Endodermal cell (in vitro differentiated cells): ENCODE measurements at regions not wholly inside any gene's neighbourhood (a gene's known extent, or its start where the extent isn't known, plus 50 kb on each side); places are given as distances from the start of the nearest gene placed in this dataset.

Experiments used
- DNase-seq: peaks from one replicate; pipeline ENCODE4 v3.0.0-alpha.2; 2017
- H3K27ac ChIP-seq: 2 replicates; pipeline ENCODE4 v1.5.1; 2013; ENCODE audit warnings: mild to moderate bottlenecking, low read depth, low read length, moderate library complexity
- H3K27me3 ChIP-seq: 2 replicates; pipeline ENCODE4 v1.6.1; 2013; ENCODE audit warnings: mild to moderate bottlenecking, low read length, moderate library complexity; ENCODE audit not compliant: insufficient read depth, control insufficient read depth, poor library complexity, severe bottlenecking
- H3K36me3 ChIP-seq: 2 replicates; pipeline ENCODE4 v1.7.0; 2013; ENCODE audit warnings: mild to moderate bottlenecking, low read length, moderate library complexity; ENCODE audit not compliant: control insufficient read depth, insufficient read depth
- H3K4me1 ChIP-seq: one replicate; pipeline ENCODE4 v1.7.0; 2013; ENCODE audit warnings: low read length; ENCODE audit not compliant: control insufficient read depth, insufficient read depth
- H3K4me3 ChIP-seq: 2 replicates; pipeline ENCODE4 v1.5.1; 2013; ENCODE audit warnings: mild to moderate bottlenecking, low read length, moderate library complexity
- H3K9ac ChIP-seq: 2 replicates; pipeline ENCODE4 v1.6.1; 2013; ENCODE audit warnings: mild to moderate bottlenecking, low read length, moderate library complexity; ENCODE audit not compliant: poor library complexity, severe bottlenecking; ENCODE audit errors: extremely low read depth
- H3K9me3 ChIP-seq: 2 replicates; pipeline ENCODE4 v1.6.1; 2013; ENCODE audit warnings: mild to moderate bottlenecking, low read length, moderate library complexity; ENCODE audit not compliant: control insufficient read depth
- H3K27ac Mint-ChIP-seq: 2 replicates; pipeline ENCODE4 v1.8.0; 2020; ENCODE audit warnings: mixed read lengths
- H3K27me3 Mint-ChIP-seq: 2 replicates; pipeline ENCODE4 v1.8.0; 2021; ENCODE audit warnings: mild to moderate bottlenecking, mixed read lengths; ENCODE audit not compliant: insufficient read depth
- H3K36me3 Mint-ChIP-seq: 2 replicates; pipeline ENCODE4 v1.8.0; 2020; ENCODE audit warnings: low read depth, mixed read lengths
- H3K4me1 Mint-ChIP-seq: 2 replicates; pipeline ENCODE4 v1.8.0; 2020; ENCODE audit warnings: mixed read lengths
- H3K4me3 Mint-ChIP-seq: 2 replicates; pipeline ENCODE4 v1.8.0; 2020; ENCODE audit warnings: mild to moderate bottlenecking, moderate library complexity, mixed read lengths
- H3K9me3 Mint-ChIP-seq: 2 replicates; pipeline ENCODE4 v1.8.0; 2020; ENCODE audit warnings: mild to moderate bottlenecking, mixed read lengths
- WGBS, 2 experiments: methylation state at CpG; one replicate each; pipeline versions ENCODE4 v1.1.5 to v1.1.7; 2013; ENCODE audit warnings: missing lambda C conversion rate in 2 of 2, mixed read lengths in 1 of 2; ENCODE audit not compliant: insufficient coverage in 1 of 2, insufficient read length in 1 of 2; 5-methylcytosine and 5-hydroxymethylcytosine counted together
- TF ChIP-seq, protein P1 (sequence below): fragments of 200-600 bp; sonication (generic); conservative IDR thresholded peaks from 2 replicates; pipeline ENCODE4 v1.5.0; 2021; ENCODE audit warnings: antibody characterized with exemption, mild to moderate bottlenecking

- no peak overlapping the region for H3K9ac ChIP-seq
- H3K27me3 ChIP-seq = no peaks in the 10 kb centered on the region
- no peak overlapping the region for H3K27ac Mint-ChIP-seq
- DNase-seq = no peak
- 89 to 92% methylated on average over 15 of the region's 15 CpGs for WGBS, 2 experiments
- H3K27ac ChIP-seq = no peak overlapping the region
- H3K9me3 ChIP-seq = peaks cover 6% of the 10 kb centered on the region
- no peaks in the 10 kb centered on the region for H3K4me1 ChIP-seq
- no peak overlapping the region for H3K4me3 ChIP-seq
- H3K36me3 ChIP-seq = no peaks in the 10 kb centered on the region
- peaks cover 3% of the 10 kb centered on the region for H3K4me1 Mint-ChIP-seq
- H3K36me3 Mint-ChIP-seq = no peaks in the 10 kb centered on the region
- TF ChIP-seq, protein P1, sequence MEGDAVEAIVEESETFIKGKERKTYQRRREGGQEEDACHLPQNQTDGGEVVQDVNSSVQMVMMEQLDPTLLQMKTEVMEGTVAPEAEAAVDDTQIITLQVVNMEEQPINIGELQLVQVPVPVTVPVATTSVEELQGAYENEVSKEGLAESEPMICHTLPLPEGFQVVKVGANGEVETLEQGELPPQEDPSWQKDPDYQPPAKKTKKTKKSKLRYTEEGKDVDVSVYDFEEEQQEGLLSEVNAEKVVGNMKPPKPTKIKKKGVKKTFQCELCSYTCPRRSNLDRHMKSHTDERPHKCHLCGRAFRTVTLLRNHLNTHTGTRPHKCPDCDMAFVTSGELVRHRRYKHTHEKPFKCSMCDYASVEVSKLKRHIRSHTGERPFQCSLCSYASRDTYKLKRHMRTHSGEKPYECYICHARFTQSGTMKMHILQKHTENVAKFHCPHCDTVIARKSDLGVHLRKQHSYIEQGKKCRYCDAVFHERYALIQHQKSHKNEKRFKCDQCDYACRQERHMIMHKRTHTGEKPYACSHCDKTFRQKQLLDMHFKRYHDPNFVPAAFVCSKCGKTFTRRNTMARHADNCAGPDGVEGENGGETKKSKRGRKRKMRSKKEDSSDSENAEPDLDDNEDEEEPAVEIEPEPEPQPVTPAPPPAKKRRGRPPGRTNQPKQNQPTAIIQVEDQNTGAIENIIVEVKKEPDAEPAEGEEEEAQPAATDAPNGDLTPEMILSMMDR = no peak
- no peak overlapping the region for H3K4me3 Mint-ChIP-seq
- no peaks in the 10 kb centered on the region for H3K27me3 Mint-ChIP-seq
- peaks cover 5% of the 10 kb centered on the region for H3K9me3 Mint-ChIP-seq
Observed at GRCh38 chr4:185925910-185926360, 113.9 kb upstream of the SORBS2 start.

DNA sequence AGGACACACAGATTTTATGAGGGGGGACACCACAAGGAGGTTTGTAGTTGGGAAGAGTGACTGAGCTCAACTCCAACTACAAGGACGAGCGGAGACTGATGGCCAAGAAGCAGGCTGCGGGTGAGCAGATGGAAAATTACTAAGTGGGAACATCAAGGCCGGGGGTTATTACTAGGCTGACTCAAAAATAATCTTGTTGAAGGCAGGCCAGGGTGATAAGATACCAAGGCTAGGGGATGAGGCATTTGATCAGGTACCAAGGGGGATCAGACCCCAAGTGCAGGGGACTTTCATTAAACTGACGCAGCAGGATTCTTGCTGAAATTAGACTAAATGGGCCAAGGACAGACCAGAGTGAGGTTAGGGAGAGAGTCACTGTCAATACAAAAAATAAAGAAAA, 119.4 kb upstream of the SORBS2 start:
- no peak overlapping the region for H3K9ac ChIP-seq
- DNase-seq = no peak
- 88 to 95% methylated on average over 2 to 5 of the region's 5 CpGs for WGBS, 2 experiments
- TF ChIP-seq, protein P1 = no peak
- no peak overlapping the region for H3K27ac Mint-ChIP-seq
- no peaks in the 10 kb centered on the region for H3K9me3 ChIP-seq
- no peak overlapping the region for H3K4me3 Mint-ChIP-seq
- no peaks in the 10 kb centered on the region for H3K27me3 Mint-ChIP-seq
- no peaks in the 10 kb centered on the region for H3K27me3 ChIP-seq
- H3K4me1 Mint-ChIP-seq = no peaks in the 10 kb centered on the region
- no peaks in the 10 kb centered on the region for H3K9me3 Mint-ChIP-seq
- H3K4me1 ChIP-seq = no peaks in the 10 kb centered on the region
- H3K36me3 Mint-ChIP-seq = no peaks in the 10 kb centered on the region
- no peaks in the 10 kb centered on the region for H3K36me3 ChIP-seq
- H3K27ac ChIP-seq = no peak overlapping the region
- H3K4me3 ChIP-seq = no peak overlapping the region

GRCh38 chr4:185931986-185932385, 120.0 kb upstream of the SORBS2 start:
- no peak for DNase-seq
- Mint-ChIP-seq H3K4me3 (no peak overlapping the region), H3K27ac (no peak overlapping the region), H3K9me3 (no peaks in the 10 kb centered on the region), H3K4me1 (no peaks in the 10 kb centered on the region), H3K36me3 (no peaks in the 10 kb centered on the region), H3K27me3 (no peaks in the 10 kb centered on the region)
- Histone ChIP-seq H3K27ac (no peak overlapping the region), H3K36me3 (no peaks in the 10 kb centered on the region), H3K27me3 (no peaks in the 10 kb centered on the region), H3K4me1 (no peaks in the 10 kb centered on the region), H3K9me3 (no peaks in the 10 kb centered on the region), H3K4me3 (no peak overlapping the region), H3K9ac (no peak overlapping the region)
- TF ChIP-seq, protein P1 = no peak
- WGBS, 2 experiments = 66 to 70% methylated on average over 2 to 3 of the region's 3 CpGs
